ENCODE measurements at regions not wholly inside any gene's neighbourhood (a gene's known extent, or its start where the extent isn't known, plus 50 kb on each side); places are given as distances from the start of the nearest gene placed in this dataset.

- intact Hi-C loops (cut with DNase I) = loop anchor here in 1 of 2 donors (10.0 kb wide), 1 partner anchor 365 kb away; no protein-coding TSS in a partner anchor
These were observed 130.1 kb downstream of the MRPL36 start for GRCh38 chr5:1669276-1670155.

GRCh38 chr5:1668141-1668721 lies 131.4 kb downstream of the MRPL36 start:
- Histone ChIP-seq H3K4me3 (peak overlapping the region in 1 of 4 donors; percentile 45), H3K4me1 (replicated peaks in 1 of 2) (peaks cover 7 to 13% of the 10 kb centered on the region in 2 donors), H3K36me3 (replicated peaks in 1 of 2) (no peaks in the 10 kb centered on the region), H3K9me3 (replicated peaks in 1 of 3) (no peaks in the 10 kb centered on the region), H3K27me3 (no peaks in the 10 kb centered on the region), H3K27ac (peak overlapping the region in 1 of 5 donors; percentile 18)
- intact Hi-C loops (cut with DNase I) = loop anchor here in 1 of 2 donors (10.0 kb wide), 1 partner anchor 367 kb away; no protein-coding TSS in a partner anchor
- no peak for TF ChIP-seq POLR2A (IDR thresholded peaks at IDR 0.05)
- peak in 4 of 6 experiments; percentile 15 to 29 (median 22) for TF ChIP-seq CTCF (IDR thresholded peaks at IDR 0.05)
- peak in 6 of 7 donors; percentile 49 to 69 (median 62) for DNase-seq
- 9 to 21% (median 12%) methylated on average over 11 to 23 of the region's 23 CpGs for WGBS, 4 donors

More at GRCh38 chr5:1669276-1670155, 130.1 kb downstream of the MRPL36 start:
- Histone ChIP-seq H3K36me3 (replicated peaks in 1 of 2) (no peaks in the 10 kb centered on the region), H3K27me3 (no peaks in the 10 kb centered on the region), H3K9me3 (replicated peaks in 1 of 3) (no peaks in the 10 kb centered on the region), H3K4me1 (replicated peaks in 1 of 2) (peaks cover 7 to 13% of the 10 kb centered on the region in 2 donors), H3K27ac (no peak overlapping the region), H3K4me3 (no peak overlapping the region)
- no peak for TF ChIP-seq CTCF (IDR thresholded peaks at IDR 0.05)
- no peak for TF ChIP-seq POLR2A (IDR thresholded peaks at IDR 0.05)
- WGBS, 4 donors = 81 to 88% (median 85%) methylated on average over 7 to 10 of the region's 10 CpGs
- peak in 1 of 7 donors; percentile 13 for DNase-seq

DNA sequence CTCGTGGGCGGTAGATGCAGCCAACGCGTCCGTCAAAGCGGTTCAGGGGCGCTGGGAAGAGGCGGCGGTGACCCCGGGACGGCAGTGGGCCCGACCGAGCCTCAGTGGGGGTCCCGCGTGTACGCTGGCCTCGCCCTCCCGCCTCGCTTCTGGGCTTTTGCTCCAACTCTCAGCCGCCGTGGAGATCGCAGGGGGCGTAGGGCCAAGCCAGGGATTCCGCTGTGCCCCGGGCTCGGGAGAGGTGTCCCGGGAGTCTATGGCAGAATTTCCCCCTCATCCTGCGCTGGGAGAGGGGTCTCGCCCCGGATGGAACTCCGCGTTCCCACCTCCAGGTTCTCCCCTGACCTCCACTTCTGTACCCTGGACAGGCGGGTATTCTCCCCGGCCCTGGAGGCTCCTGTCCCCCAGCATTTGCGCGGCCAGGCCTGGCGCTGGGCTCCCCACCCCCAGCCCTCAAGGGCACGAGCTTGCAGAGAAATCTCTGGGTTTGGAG lies 131.9 kb downstream of the MRPL36 start:
- Histone ChIP-seq H3K27me3 (no peaks in the 10 kb centered on the region), H3K4me1 (replicated peaks in 1 of 2) (peaks cover 7 to 13% of the 10 kb centered on the region in 2 donors), H3K4me3 (peak overlapping the region in 2 of 4 donors; percentile 16 to 45), H3K36me3 (replicated peaks in 1 of 2) (no peaks in the 10 kb centered on the region), H3K9me3 (replicated peaks in 1 of 3) (no peaks in the 10 kb centered on the region), H3K27ac (peak overlapping the region in 1 of 5 donors; percentile 18)
- WGBS, 4 donors = 1 to 14% (median 2%) methylated on average over 8 to 37 of the region's 38 CpGs; no CpG with 5 or more reads in 1 of the 4 donors
- peak in 1 of 7 donors; percentile 29 for DNase-seq
- TF ChIP-seq CTCF (IDR thresholded peaks at IDR 0.05) = no peak
- no peak for TF ChIP-seq POLR2A (IDR thresholded peaks at IDR 0.05)
- intact Hi-C loops (cut with DNase I) = loop anchor here in 1 of 2 donors (10.0 kb wide), 1 partner anchor 367 kb away; no protein-coding TSS in a partner anchor

Data from adrenal gland (tissue), 9 donors.